K562 (cell line): ENCODE measurements at regions not wholly inside any gene's neighbourhood (a gene's known extent, or its start where the extent isn't known, plus 50 kb on each side); places are given as distances from the start of the nearest gene placed in this dataset.

ENCODE experiments used
- CBX1 ChIP-seq: sonication (generic); IDR thresholded peaks from 2 replicates; pipeline ENCODE4 v1.6.1; 2016; ENCODE audit warnings: antibody characterized with exemption, low read depth, mild to moderate bottlenecking
- CTCF ChIP-seq, 3 experiments: IDR thresholded peaks in 2 of 3; conservative IDR thresholded peaks in 1 of 3; 2 replicates each; pipeline ENCODE4 v1.5.1; 2011 to 2012; ENCODE audit warnings: low read length in 3 of 3, mild to moderate bottlenecking in 3 of 3, control low read depth in 2 of 3, improper control_type of control experiment in 1 of 3, inconsistent platforms in 1 of 3, low read depth in 1 of 3, mixed read lengths in 1 of 3, moderate library complexity in 1 of 3; ENCODE audit not compliant: insufficient read depth in 2 of 3
- EP300 ChIP-seq: IDR thresholded peaks from 2 replicates; pipeline ENCODE4 v1.6.1; 2012; ENCODE audit warnings: low read length, improper control_type of control experiment
- KDM1A ChIP-seq, 2 experiments: fragments of 450-650 bp; IDR thresholded peaks; 2 replicates each; pipeline ENCODE4 v1.6.1; 2016; ENCODE audit warnings: mild to moderate bottlenecking in 2 of 2
- SMAD1 ChIP-seq: fragments of 150-350 bp; IDR thresholded peaks from 2 replicates; pipeline ENCODE4 v1.6.1; 2014; ENCODE audit warnings: low read length, low read depth; ENCODE audit not compliant: partially characterized antibody
- TF ChIP-seq, protein P1 (sequence below), 2 experiments: fragments of 150-350 bp in 1 of 2; IDR thresholded peaks; 2 replicates each; pipeline ENCODE4 v1.6.1; 2012 to 2016; ENCODE audit warnings: low read depth in 2 of 2, low read length in 2 of 2, mild to moderate bottlenecking in 1 of 2, moderate library complexity in 1 of 2
- TF ChIP-seq, protein P2 (sequence below): fragments of 250-450 bp; sonication (Bioruptor Pico); IDR thresholded peaks from 2 replicates; pipeline ENCODE4 v1.5.0; 2020; ENCODE audit warnings: mild to moderate bottlenecking, borderline replicate concordance
- TF ChIP-seq, protein P3 (sequence below): fragments of 450-650 bp; IDR thresholded peaks from 2 replicates; pipeline ENCODE4 v1.6.1; 2017; ENCODE audit warnings: mild to moderate bottlenecking, moderate library complexity

- TF ChIP-seq CTCF (IDR thresholded peaks at IDR 0.05 in 2 of 3, conservative IDR thresholded peaks at IDR 0.05 in 1 of 3; ENCODE audit: insufficient read depth in 2 of 3, low read depth in 1 of 3, low read length in 3 of 3) (no peak), SMAD1 (no peak), EP300 (no peak), KDM1A (IDR thresholded peaks at IDR 0.05) (no peak), CBX1 (no peak)
- TF ChIP-seq, protein P1, sequence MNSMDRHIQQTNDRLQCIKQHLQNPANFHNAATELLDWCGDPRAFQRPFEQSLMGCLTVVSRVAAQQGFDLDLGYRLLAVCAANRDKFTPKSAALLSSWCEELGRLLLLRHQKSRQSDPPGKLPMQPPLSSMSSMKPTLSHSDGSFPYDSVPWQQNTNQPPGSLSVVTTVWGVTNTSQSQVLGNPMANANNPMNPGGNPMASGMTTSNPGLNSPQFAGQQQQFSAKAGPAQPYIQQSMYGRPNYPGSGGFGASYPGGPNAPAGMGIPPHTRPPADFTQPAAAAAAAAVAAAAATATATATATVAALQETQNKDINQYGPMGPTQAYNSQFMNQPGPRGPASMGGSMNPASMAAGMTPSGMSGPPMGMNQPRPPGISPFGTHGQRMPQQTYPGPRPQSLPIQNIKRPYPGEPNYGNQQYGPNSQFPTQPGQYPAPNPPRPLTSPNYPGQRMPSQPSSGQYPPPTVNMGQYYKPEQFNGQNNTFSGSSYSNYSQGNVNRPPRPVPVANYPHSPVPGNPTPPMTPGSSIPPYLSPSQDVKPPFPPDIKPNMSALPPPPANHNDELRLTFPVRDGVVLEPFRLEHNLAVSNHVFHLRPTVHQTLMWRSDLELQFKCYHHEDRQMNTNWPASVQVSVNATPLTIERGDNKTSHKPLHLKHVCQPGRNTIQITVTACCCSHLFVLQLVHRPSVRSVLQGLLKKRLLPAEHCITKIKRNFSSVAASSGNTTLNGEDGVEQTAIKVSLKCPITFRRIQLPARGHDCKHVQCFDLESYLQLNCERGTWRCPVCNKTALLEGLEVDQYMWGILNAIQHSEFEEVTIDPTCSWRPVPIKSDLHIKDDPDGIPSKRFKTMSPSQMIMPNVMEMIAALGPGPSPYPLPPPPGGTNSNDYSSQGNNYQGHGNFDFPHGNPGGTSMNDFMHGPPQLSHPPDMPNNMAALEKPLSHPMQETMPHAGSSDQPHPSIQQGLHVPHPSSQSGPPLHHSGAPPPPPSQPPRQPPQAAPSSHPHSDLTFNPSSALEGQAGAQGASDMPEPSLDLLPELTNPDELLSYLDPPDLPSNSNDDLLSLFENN (IDR thresholded peaks at IDR 0.05; ENCODE audit: low read depth in 2 of 2, low read length in 2 of 2) = no peak
- TF ChIP-seq, protein P2, sequence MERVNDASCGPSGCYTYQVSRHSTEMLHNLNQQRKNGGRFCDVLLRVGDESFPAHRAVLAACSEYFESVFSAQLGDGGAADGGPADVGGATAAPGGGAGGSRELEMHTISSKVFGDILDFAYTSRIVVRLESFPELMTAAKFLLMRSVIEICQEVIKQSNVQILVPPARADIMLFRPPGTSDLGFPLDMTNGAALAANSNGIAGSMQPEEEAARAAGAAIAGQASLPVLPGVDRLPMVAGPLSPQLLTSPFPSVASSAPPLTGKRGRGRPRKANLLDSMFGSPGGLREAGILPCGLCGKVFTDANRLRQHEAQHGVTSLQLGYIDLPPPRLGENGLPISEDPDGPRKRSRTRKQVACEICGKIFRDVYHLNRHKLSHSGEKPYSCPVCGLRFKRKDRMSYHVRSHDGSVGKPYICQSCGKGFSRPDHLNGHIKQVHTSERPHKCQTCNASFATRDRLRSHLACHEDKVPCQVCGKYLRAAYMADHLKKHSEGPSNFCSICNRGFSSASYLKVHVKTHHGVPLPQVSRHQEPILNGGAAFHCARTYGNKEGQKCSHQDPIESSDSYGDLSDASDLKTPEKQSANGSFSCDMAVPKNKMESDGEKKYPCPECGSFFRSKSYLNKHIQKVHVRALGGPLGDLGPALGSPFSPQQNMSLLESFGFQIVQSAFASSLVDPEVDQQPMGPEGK (CRISPR knock-in tag) = no peak
- TF ChIP-seq, protein P3, sequence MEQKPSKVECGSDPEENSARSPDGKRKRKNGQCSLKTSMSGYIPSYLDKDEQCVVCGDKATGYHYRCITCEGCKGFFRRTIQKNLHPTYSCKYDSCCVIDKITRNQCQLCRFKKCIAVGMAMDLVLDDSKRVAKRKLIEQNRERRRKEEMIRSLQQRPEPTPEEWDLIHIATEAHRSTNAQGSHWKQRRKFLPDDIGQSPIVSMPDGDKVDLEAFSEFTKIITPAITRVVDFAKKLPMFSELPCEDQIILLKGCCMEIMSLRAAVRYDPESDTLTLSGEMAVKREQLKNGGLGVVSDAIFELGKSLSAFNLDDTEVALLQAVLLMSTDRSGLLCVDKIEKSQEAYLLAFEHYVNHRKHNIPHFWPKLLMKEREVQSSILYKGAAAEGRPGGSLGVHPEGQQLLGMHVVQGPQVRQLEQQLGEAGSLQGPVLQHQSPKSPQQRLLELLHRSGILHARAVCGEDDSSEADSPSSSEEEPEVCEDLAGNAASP = no peak
Measured at GRCh38 chr1:4207842-4208692, 308.0 kb upstream of the C1orf174 start.
